SJSA1 (cell line): ENCODE measurements at regions not wholly inside any gene's neighbourhood (a gene's known extent, or its start where the extent isn't known, plus 50 kb on each side); places are given as distances from the start of the nearest gene placed in this dataset.
"Not testable (repeated sequence)": the region's sequence is repeated elsewhere in the genome, so short reads cannot be mapped to it uniquely, and the experiment has no call there.

ENCODE experiments used
- DNase-seq, 2 experiments: peaks; one replicate each; pipeline ENCODE4 v3.0.0-alpha.2; 2015 to 2020; ENCODE audit warnings: low spot score in 2 of 2, low read depth in 1 of 2
- H3K27ac ChIP-seq: fragments of 250-450 bp; sonication (Bioruptor Pico); 2 replicates; pipeline ENCODE4 v1.5.1; 2020; ENCODE audit warnings: mild to moderate bottlenecking, moderate library complexity
- H3K27me3 ChIP-seq: fragments of 250-450 bp; sonication (Bioruptor Pico); replicated peaks from 2 replicates; pipeline ENCODE4 v1.5.1; 2020; ENCODE audit warnings: mild to moderate bottlenecking, moderate library complexity
- H3K36me3 ChIP-seq: fragments of 250-450 bp; sonication (Bioruptor Pico); 2 replicates; pipeline ENCODE4 v1.5.1; 2020; ENCODE audit warnings: mild to moderate bottlenecking
- H3K4me1 ChIP-seq: fragments of 250-450 bp; sonication (Bioruptor Pico); replicated peaks from 2 replicates; pipeline ENCODE4 v1.6.1; 2021; ENCODE audit warnings: mild to moderate bottlenecking
- H3K4me3 ChIP-seq: fragments of 250-450 bp; sonication (Bioruptor Pico); 2 replicates; pipeline ENCODE4 v1.5.1; 2020; ENCODE audit warnings: mild to moderate bottlenecking
- H3K9me3 ChIP-seq: fragments of 250-450 bp; sonication (Bioruptor Pico); replicated peaks from 2 replicates; pipeline ENCODE4 v1.5.1; 2020; ENCODE audit warnings: mild to moderate bottlenecking

DNA sequence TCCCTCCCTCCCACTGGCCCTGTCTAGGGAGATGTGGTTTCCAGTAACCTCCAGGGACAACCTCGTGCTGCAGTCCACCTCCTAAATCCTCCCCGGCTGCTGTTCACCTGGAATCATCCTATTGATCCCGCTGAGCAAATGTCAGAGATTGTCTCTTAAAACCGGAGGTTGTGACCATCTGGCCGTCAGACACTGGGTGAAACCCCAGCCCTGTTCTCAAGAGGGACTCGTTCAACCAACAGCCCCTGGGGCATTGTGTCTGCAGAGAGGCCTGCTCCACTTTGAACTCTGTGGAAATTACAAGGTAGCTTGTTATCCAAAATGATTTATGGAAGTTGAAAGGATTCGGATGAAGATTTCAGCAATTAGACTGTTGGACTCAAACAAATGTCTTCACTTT, 498.0 kb downstream of the MATN1 start:
- peaks cover 2% of the 10 kb centered on the region; the same call in 1 of the 2 replicates for H3K27me3 ChIP-seq
- H3K27ac ChIP-seq, result no peak overlapping the region
- no peaks in the 10 kb centered on the region for H3K36me3 ChIP-seq
- no peaks in the 10 kb centered on the region for H3K9me3 ChIP-seq
- no peak for DNase-seq
- no peaks in the 10 kb centered on the region for H3K4me1 ChIP-seq
- H3K4me3 ChIP-seq, result no peak overlapping the region

DNA sequence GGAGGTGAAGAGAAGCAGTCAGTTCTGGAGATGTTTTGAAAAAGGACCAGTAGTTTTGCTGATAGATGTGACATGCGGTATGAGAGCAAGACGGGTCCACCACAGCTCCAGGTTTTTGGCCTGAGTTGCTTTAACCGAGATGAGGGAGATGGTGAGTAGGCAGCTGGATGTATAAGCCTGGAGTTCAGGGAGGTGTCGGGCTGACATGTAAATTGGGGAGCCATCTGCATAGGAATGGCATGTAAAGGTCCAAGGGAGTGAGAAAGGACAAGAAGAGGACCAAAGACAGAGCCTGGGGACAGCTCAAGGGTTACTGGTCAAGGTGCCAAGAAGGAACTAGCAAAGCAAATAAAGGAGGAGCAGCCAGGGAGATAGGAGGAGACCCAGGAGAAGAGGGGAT, 503.7 kb downstream of the MATN1 start:
- Histone ChIP-seq H3K27me3 (peaks cover 5% of the 10 kb centered on the region; the same call in 1 of the 2 replicates), H3K4me1 (no peaks in the 10 kb centered on the region), H3K4me3 (no peak overlapping the region), H3K36me3 (no peaks in the 10 kb centered on the region), H3K27ac (no peak overlapping the region), H3K9me3 (no peaks in the 10 kb centered on the region; the same call in 1 of the 2 replicates)
- DNase-seq, result no peak

DNA sequence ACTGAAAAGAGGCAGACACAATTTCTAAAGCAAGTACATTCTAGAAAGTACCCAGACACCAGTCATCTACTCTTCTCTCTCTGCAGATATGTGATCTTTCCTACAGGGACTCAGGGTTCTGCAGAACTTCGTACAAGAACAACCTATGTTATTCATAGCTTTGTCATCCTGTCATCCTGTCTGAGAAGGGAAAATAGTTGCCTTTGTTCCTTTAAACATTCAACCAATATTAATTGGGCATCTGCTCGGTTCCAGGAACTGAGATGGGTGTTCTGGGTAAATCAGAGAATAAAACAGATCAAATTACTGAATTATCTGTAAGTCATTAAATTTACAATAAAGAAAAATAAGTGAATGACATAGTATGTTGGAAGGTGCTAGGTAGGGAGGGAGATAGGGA, 504.9 kb downstream of the MATN1 start:
- Histone ChIP-seq H3K36me3 (no peaks in the 10 kb centered on the region), H3K9me3 (no peaks in the 10 kb centered on the region; the same call in 1 of the 2 replicates), H3K4me1 (no peaks in the 10 kb centered on the region), H3K4me3 (no peak overlapping the region), H3K27me3 (peaks cover 5% of the 10 kb centered on the region), H3K27ac (no peak overlapping the region)
- DNase-seq, result no peak

DNA sequence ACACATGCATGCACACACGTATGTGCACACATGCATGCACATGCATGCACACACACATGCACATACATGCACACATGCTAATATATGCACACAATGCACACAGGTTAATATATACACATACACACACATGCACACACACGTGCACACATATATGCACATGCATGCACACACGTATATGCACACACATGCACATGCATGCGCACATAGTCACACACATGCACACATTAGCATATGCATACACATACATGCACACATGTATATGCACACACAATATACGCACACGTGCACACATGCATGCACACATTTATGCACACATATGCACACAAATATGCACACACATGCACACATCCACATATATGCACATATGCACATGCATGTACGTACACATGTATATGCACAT, 506.8 kb downstream of the MATN1 start:
- Histone ChIP-seq H3K4me3 (no peak overlapping the region), H3K36me3 (no peaks in the 10 kb centered on the region), H3K27ac (no peak overlapping the region), H3K9me3 (no peaks in the 10 kb centered on the region; the same call in 1 of the 2 replicates), H3K4me1 (no peaks in the 10 kb centered on the region), H3K27me3 (peaks cover 6% of the 10 kb centered on the region)
- DNase-seq, result no peak

DNA sequence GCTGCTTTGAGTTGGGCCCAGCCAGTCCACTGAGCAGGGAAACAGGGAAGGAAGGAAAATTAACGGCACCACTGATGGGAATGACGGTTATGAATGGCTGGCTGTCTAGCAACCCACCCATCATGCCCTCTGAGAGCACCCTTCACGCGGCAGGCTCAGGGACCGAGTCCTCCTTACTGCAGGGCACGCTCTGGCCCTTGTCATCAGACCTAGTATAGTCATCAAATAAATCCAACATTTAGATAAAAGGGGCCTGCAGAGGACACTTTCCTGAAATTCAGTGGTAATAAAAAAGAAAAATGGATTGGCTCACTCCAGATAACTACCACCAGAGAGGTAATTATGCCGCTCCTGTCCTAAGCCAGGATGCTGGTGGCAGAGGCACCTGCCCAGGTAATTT, 509.4 kb downstream of the MATN1 start:
- Histone ChIP-seq H3K9me3 (no peaks in the 10 kb centered on the region; the same call in 1 of the 2 replicates), H3K36me3 (no peaks in the 10 kb centered on the region), H3K4me1 (0 out of 2 replicates have a peak, but pooled peaks cover 3% of the 10 kb centered on the region), H3K27ac (no peak overlapping the region), H3K4me3 (no peak overlapping the region), H3K27me3 (peaks cover 6% of the 10 kb centered on the region)
- no peak for DNase-seq

DNA sequence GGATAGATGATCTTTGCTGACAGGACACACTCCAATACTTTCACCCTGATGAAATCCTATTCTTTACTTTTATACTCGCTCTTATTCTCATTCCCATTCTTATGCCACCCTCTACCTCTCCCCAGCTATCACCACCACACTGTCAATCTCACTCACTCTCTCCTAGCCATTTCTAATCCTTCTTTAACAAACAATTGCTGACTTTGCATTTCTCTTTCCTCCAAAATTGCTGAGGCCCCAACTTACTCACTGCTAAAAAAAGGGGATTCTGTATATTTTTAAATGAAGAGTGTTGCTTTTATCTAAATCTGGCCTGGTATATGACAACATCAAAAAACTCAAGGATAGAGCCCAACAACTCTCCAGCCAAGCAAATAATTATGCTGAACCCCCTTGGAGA, 515.4 kb downstream of the MATN1 start:
- not testable (repeated sequence) for H3K9me3 ChIP-seq, DNase-seq, H3K4me3 ChIP-seq, H3K36me3 ChIP-seq, H3K27me3 ChIP-seq, H3K4me1 ChIP-seq, H3K27ac ChIP-seq

DNA sequence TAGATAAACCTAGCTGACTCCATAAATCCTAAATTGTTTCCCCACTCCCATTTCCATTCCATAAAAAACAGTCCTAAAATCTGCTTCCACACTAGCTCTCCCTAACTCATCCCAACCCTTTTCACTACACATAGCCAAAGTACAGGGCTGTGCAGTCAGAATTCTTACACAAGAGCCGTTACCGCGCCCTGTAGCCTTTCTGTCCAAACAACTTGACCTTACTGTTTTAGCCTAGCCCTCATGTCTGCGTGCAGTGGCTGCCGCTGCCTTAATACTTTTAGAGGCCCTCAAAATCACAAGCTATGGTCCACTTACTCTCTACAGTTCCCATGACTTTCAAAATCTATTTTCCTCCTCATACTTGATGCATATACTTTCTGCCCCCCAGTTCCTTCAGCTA, 516.8 kb downstream of the MATN1 start:
- not testable (repeated sequence) for H3K4me3 ChIP-seq, H3K27ac ChIP-seq, H3K27me3 ChIP-seq, H3K9me3 ChIP-seq, H3K4me1 ChIP-seq, DNase-seq, H3K36me3 ChIP-seq

DNA sequence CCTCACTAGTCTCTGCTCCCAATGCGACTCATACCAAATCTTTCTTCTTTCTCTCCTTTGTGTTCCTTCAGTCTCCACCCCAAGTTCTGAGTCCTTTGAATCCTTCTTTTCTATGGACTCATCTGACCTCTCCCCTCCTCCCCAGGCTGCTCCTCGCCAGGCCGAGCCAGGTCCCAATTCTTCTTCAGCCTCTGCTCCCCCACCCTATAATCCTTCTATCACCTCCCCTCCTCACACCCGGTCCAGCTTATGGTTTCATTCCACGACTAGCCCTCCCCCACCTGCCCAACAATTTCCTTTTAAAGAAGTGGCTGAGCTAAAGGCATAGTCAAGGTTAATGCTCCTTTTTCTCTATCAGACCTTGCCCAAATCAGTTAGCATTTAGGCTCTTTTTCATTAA, 518.5 kb downstream of the MATN1 start:
- H3K4me1 ChIP-seq, H3K36me3 ChIP-seq, H3K9me3 ChIP-seq, DNase-seq, H3K27ac ChIP-seq, H3K4me3 ChIP-seq, H3K27me3 ChIP-seq: not testable (repeated sequence)

DNA sequence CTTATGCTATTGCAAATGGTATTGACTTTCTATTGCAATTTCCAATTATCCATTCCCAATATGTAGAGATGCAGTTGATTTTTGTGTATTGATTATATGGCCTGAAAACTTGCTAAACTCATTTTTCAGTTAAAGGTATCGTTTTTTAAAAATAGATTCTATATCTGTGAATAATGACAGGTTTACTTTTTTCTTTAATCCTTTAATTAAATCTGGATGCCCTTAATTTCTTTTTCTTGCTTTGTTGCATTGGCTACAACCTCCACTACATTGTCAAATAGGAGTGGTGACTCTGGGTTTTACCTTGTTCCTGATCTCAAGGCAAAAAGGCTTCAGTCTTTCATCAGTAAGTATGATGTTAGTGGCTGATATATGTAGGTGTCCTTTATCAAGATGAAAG, 522.4 kb downstream of the MATN1 start:
- no peak for DNase-seq
- H3K4me3 ChIP-seq, result no peak overlapping the region
- H3K9me3 ChIP-seq, result no peaks in the 10 kb centered on the region; the same call in 1 of the 2 replicates
- no peaks in the 10 kb centered on the region for H3K4me1 ChIP-seq
- H3K27ac ChIP-seq, result no peak overlapping the region
- no peaks in the 10 kb centered on the region for H3K36me3 ChIP-seq
- H3K27me3 ChIP-seq, result no peaks in the 10 kb centered on the region

DNA sequence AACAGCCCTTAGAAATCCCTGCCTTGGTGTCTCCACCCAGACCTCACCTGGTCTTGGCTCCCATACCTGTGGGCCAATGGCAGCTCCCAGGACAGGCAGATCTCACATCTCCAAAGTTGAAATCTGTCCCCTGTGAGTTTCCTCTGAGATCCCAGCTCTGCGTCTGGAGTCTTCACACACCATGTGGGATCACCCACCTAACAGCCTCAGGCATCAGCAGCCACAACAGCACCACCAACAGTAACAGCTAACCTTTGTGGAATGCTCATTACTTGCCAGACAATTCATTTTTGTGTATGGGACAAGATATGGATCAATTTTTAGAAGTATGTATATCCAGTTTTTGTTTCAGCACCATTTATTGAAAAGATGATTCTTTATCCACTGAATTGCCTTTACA, 523.2 kb downstream of the MATN1 start:
- peak in 1 of 2 experiments; percentile 9 for DNase-seq
- no peak overlapping the region for H3K4me3 ChIP-seq

DNA sequence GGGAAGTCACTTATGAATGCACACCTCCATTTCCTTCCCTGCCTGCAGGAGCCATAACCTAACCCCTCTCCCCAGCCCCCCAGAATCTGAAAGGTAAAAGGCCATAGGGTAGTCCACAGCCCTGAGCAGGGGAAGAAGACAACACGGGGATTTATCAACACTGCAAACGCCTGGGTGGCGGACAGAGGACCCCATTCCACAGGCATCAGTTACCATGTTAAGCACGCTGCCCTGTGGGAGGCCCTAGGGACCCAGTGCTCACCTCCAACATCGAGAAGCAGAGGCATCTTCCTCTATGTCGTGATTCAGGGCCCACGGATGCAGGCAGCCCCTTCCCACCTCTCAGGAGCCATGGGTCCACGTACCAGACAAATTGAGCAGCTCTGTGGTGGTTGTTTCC, 523.8 kb downstream of the MATN1 start:
- Histone ChIP-seq H3K27me3 (no peaks in the 10 kb centered on the region), H3K9me3 (no peaks in the 10 kb centered on the region; the same call in 1 of the 2 replicates), H3K4me1 (no peaks in the 10 kb centered on the region), H3K36me3 (no peaks in the 10 kb centered on the region), H3K27ac (no peak overlapping the region), H3K4me3 (no peak overlapping the region)
- DNase-seq, result peak in 1 of 2 experiments; percentile 19

More for the DNA sequence above, 523.2 kb downstream of the MATN1 start:
- Histone ChIP-seq H3K36me3 (no peaks in the 10 kb centered on the region), H3K27me3 (no peaks in the 10 kb centered on the region), H3K27ac (no peak overlapping the region), H3K9me3 (no peaks in the 10 kb centered on the region; the same call in 1 of the 2 replicates), H3K4me1 (no peaks in the 10 kb centered on the region)

DNA sequence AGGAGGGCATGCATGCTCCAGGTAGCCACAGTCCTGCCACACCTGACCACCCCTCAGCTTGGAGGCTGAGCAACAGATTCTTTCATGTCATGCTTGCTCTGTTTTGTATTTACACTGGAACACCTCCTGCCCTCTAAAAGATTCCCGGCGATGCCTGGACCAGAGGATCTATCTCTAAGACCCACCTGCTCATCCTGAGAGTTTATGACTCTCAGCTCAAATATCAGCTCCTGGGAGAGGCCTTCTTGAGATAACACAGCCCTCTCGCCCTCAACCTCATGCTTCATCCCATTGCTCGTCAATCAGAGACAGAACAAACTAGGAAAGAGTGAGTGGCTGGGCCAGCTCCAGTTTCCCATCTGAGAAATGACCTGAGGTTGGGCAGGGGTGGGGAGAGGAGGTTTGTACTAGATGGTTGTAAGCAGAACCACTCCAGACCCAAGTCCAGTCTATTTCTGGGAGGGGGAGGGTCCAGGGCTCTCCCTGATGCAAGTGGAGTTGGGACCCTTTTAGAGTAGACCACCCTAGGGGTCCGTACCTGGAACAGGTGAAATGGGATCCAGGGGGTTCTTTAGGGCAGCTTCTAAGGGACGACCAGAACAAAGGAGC, 524.5 kb downstream of the MATN1 start:
- DNase-seq, result peak in 1 of 2 experiments; percentile 27
- Histone ChIP-seq H3K4me1 (no peaks in the 10 kb centered on the region), H3K36me3 (no peaks in the 10 kb centered on the region), H3K27ac (no peak overlapping the region), H3K4me3 (no peak overlapping the region), H3K9me3 (no peaks in the 10 kb centered on the region; the same call in 1 of the 2 replicates), H3K27me3 (no peaks in the 10 kb centered on the region)

DNA sequence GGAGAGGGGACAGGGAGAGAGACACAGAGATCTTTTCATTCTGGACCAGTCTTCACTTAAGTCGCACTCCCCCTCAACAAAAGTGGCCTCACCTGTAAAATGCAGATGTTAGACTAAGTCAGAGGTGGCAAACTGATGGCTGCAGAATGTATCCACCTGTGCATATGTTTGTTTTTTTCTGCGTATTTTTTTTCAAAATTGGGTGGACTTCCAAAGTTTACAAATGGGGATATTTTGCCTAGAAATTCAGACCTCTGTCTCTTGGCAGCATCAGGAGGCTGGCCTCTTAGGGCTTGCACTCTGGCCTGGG, 525.0 kb downstream of the MATN1 start:
- no peak for DNase-seq
- H3K27ac ChIP-seq, result no peak overlapping the region
- no peaks in the 10 kb centered on the region for H3K36me3 ChIP-seq
- no peaks in the 10 kb centered on the region for H3K4me1 ChIP-seq
- H3K9me3 ChIP-seq, result no peaks in the 10 kb centered on the region; the same call in 1 of the 2 replicates
- H3K4me3 ChIP-seq, result no peak overlapping the region
- no peaks in the 10 kb centered on the region for H3K27me3 ChIP-seq

DNA sequence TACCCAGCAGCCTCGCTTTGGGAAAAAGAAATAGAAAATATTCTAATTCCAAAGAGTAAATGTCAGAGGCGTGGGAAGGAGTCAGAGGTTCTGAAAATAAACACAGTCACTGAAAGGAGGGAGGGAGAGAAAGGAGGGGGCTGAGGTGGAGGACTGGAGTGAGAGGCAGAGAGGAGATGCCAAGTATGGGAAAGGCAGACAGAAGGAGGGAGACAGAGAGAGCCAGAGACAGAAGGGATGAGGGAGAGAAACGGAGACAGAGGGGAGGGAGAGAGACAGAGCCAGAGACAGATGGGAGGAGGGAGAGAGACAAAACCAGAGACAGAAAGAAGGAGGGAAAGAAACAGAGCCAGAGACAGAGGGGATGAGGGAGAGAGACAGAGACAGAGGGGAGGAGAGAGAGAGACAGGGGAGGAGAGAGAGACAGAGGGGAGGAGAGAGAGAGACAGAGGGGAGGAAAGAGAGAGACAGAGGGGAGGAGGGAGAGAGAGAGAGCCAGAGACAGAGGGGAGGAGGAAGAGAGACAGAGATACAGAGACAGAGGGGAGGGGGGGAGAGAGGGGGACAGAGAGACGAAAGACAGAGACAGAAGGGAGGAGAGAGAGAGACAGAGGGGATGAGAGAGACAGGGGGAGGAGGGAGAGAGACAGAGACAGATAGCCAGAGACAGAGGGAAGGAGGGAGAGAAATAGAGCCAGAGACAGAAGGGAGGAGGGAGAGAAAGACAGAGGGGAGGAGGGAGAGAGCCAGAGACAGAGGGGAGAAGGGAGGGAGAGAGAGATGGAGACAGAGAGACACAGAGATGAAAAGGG, 525.5 kb downstream of the MATN1 start:
- Histone ChIP-seq H3K9me3 (no peaks in the 10 kb centered on the region; the same call in 1 of the 2 replicates), H3K4me3 (no peak overlapping the region), H3K27ac (no peak overlapping the region), H3K4me1 (no peaks in the 10 kb centered on the region), H3K27me3 (no peaks in the 10 kb centered on the region), H3K36me3 (no peaks in the 10 kb centered on the region)
- peak in 1 of 2 experiments; percentile 34 for DNase-seq
